ENCODE measurements at regions not wholly inside any gene's neighbourhood (a gene's known extent, or its start where the extent isn't known, plus 50 kb on each side); places are given as distances from the start of the nearest gene placed in this dataset.

GRCh38 chr3:140843656-140844055 is 98.0 kb upstream of the SLC25A36 start:
- no peak for TF ChIP-seq POLR2A (IDR thresholded peaks at IDR 0.05)
- TF ChIP-seq, protein P1, sequence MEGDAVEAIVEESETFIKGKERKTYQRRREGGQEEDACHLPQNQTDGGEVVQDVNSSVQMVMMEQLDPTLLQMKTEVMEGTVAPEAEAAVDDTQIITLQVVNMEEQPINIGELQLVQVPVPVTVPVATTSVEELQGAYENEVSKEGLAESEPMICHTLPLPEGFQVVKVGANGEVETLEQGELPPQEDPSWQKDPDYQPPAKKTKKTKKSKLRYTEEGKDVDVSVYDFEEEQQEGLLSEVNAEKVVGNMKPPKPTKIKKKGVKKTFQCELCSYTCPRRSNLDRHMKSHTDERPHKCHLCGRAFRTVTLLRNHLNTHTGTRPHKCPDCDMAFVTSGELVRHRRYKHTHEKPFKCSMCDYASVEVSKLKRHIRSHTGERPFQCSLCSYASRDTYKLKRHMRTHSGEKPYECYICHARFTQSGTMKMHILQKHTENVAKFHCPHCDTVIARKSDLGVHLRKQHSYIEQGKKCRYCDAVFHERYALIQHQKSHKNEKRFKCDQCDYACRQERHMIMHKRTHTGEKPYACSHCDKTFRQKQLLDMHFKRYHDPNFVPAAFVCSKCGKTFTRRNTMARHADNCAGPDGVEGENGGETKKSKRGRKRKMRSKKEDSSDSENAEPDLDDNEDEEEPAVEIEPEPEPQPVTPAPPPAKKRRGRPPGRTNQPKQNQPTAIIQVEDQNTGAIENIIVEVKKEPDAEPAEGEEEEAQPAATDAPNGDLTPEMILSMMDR (IDR thresholded peaks at IDR 0.05) = no peak
